ENCODE measurements at regions not wholly inside any gene's neighbourhood (a gene's known extent, or its start where the extent isn't known, plus 50 kb on each side); places are given as distances from the start of the nearest gene placed in this dataset.

GRCh38 chr15:70378126-70379031 lies 280.7 kb upstream of the TLE3 start:
- intact Hi-C loops (cut with DNase I) = no loop called here
- no peak for ATAC-seq
- no peak for DNase-seq
- Histone ChIP-seq H3K27me3 (peaks cover 0 to 8% (median 0%) of the 10 kb centered on the region in 9 donors), H3K27ac (no peak overlapping the region), H3K4me1 (peaks cover 3 to 35% (median 26%) of the 10 kb centered on the region in 12 donors), H3K4me3 (no peak overlapping the region), H3K9me3 (peaks cover 0 to 8% (median 0%) of the 10 kb centered on the region in 12 donors), H3K36me3 (no peaks in the 10 kb centered on the region)
- WGBS, 4 donors = 93 to 97% (median 95%) methylated on average over 9 to 11 of the region's 11 CpGs
- no peak for TF ChIP-seq CTCF (IDR thresholded peaks at IDR 0.05)
- TF ChIP-seq POLR2A (IDR thresholded peaks at IDR 0.05) = no peak

DNA sequence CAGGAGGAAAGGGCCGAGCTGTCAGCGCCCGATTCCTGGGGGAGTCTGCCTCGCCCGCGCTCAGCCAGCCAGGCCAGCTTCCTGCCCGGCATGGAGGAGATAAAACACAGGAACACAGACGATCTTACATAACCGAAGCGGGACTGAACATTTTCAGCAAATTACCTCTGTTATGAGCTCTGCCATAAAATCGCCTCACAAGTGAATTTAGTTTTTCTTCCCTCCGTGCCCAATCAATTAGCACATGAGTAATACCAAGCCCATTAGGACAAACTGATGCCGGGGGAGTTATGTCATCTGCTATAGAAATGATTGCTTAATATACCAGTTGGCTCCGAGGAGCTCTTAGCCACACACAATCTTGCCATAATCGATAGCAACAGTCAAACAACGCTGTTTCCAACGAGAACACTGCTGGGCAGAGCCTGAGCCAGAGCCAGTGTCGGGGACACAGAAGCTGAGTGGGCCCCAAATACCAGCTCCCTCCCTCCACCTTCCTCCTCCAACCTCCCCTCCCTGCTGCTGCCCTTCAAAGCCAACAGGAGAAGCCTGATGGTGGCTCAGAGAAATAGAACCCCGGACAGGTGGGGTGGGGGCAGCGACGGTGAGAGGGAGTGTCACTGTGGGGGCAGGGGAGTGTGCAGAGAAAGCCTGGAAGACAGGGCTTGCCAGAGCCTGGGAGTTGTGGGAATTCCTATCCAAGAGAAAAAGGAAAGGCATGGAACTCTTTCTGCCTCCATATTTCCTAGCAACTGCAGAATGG lies 279.4 kb upstream of the TLE3 start:
- H3K27me3 ChIP-seq = peaks cover 0 to 8% (median 0%) of the 10 kb centered on the region in 9 donors
- peak overlapping the region in 5 of 12 donors; percentile 1 to 49 (median 43) for H3K27ac ChIP-seq
- intact Hi-C loops (cut with DNase I) = no loop called here
- TF ChIP-seq CTCF (IDR thresholded peaks at IDR 0.05) (no peak), POLR2A (IDR thresholded peaks at IDR 0.05) (no peak)
- whole genome bisulfite sequencing, 4 donors = 6 to 8% (median 6%) methylated on average over 21 of the region's 21 CpGs
- H3K9me3 ChIP-seq = peaks cover 0 to 6% (median 0%) of the 10 kb centered on the region in 12 donors
- no peaks in the 10 kb centered on the region for H3K36me3 ChIP-seq
- DNase-seq = peak; percentile 64 to 85 (median 75)
- peak overlapping the region in 6 of 12 donors; percentile 0 to 24 (median 18) for H3K4me3 ChIP-seq
- H3K4me1 ChIP-seq = peaks cover 3 to 35% (median 26%) of the 10 kb centered on the region in 12 donors
- ATAC-seq = peak; percentile 87 to 89 (median 88)

- peaks cover 3 to 35% (median 26%) of the 10 kb centered on the region in 12 donors for H3K4me1 ChIP-seq
- no peaks in the 10 kb centered on the region for H3K36me3 ChIP-seq
- intact Hi-C loops (cut with DNase I) = no loop called here
- H3K9me3 ChIP-seq = no peaks in the 10 kb centered on the region
- peak in 2 of 4 donors; percentile 9 to 16 for ATAC-seq
- H3K4me3 ChIP-seq = peak overlapping the region in 6 of 12 donors; percentile 0 to 24 (median 18)
- peaks cover 0 to 8% (median 0%) of the 10 kb centered on the region in 9 donors for H3K27me3 ChIP-seq
- WGBS, 4 donors = 24 to 34% (median 26%) methylated on average over 12 of the region's 12 CpGs
- H3K27ac ChIP-seq = peak overlapping the region in 5 of 12 donors; percentile 1 to 49 (median 43)
- DNase-seq = no peak
- TF ChIP-seq POLR2A (IDR thresholded peaks at IDR 0.05) (no peak), CTCF (IDR thresholded peaks at IDR 0.05) (no peak)
Measured at GRCh38 chr15:70376031-70376928, 278.6 kb upstream of the TLE3 start.

All from heart left ventricle (tissue), 16 donors.